Spleen (tissue), 7 donors: ENCODE measurements at regions not wholly inside any gene's neighbourhood (a gene's known extent, or its start where the extent isn't known, plus 50 kb on each side); places are given as distances from the start of the nearest gene placed in this dataset.

Experiments used
- POLR2AphosphoS5 ChIP-seq, 3 donors: sonication (generic); formaldehyde crosslinking; IDR thresholded peaks; one replicate each; pipeline ENCODE4 v1.5.1; 2017; ENCODE audit warnings: antibody characterized with exemption in 3 of 3
- TF ChIP-seq, protein P1 (sequence below), 11 experiments: fragments of 200-600 bp in 7 of 11; fragments of 450-650 bp in 4 of 11; sonication (generic) in 4 of 11; IDR thresholded peaks in 8 of 11; conservative IDR thresholded peaks in 3 of 11; 1 replicate in 7 of 11; 2 replicates in 4 of 11; pipeline versions ENCODE4 v1.4.0 to v1.8.0; 2016 to 2021; ENCODE audit warnings: antibody characterized with exemption in 11 of 11, inconsistent platforms in 4 of 11, mild to moderate bottlenecking in 1 of 11
- donor health status: DM: no; HTN: no; CAD: no; lungs with moderate emphysema.
- donor health status: DM: no; HTN: no; CAD: no.
- donor health status: DM: no; HTN: no; CAD: no.

DNA sequence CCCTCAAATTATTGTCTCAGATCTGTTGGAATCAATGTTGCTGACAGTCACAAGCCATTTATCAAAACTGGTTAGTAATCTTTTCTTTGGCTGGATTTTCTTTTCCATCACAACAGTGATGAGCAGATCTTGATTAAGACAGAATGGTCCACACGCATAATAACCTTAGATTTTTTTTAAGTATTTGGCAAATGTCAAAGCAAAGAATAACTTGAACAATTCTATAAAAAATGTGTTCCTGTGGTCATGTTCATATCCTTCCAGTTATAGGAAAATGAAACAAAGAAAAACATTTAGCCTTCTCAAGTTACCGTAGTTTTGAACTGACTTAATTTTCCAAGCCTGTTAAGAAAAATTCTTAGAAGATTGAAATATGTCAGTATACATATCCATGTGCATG is 659.9 kb upstream of the ID2 start:
- TF ChIP-seq, protein P1, sequence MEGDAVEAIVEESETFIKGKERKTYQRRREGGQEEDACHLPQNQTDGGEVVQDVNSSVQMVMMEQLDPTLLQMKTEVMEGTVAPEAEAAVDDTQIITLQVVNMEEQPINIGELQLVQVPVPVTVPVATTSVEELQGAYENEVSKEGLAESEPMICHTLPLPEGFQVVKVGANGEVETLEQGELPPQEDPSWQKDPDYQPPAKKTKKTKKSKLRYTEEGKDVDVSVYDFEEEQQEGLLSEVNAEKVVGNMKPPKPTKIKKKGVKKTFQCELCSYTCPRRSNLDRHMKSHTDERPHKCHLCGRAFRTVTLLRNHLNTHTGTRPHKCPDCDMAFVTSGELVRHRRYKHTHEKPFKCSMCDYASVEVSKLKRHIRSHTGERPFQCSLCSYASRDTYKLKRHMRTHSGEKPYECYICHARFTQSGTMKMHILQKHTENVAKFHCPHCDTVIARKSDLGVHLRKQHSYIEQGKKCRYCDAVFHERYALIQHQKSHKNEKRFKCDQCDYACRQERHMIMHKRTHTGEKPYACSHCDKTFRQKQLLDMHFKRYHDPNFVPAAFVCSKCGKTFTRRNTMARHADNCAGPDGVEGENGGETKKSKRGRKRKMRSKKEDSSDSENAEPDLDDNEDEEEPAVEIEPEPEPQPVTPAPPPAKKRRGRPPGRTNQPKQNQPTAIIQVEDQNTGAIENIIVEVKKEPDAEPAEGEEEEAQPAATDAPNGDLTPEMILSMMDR (IDR thresholded peaks at IDR 0.05 in 8 of 11, conservative IDR thresholded peaks at IDR 0.05 in 3 of 11): no peak
- no peak for TF ChIP-seq POLR2AphosphoS5 (IDR thresholded peaks at IDR 0.05)
